ENCODE measurements at regions not wholly inside any gene's neighbourhood (a gene's known extent, or its start where the extent isn't known, plus 50 kb on each side); places are given as distances from the start of the nearest gene placed in this dataset.

GRCh38 chr4:133887723-133888122, 313.9 kb downstream of the PABPC4L start:
- no peak overlapping the region for H3K27ac ChIP-seq
- TF ChIP-seq CTCF (conservative IDR thresholded peaks at IDR 0.05) (no peak), ZFX (IDR thresholded peaks at IDR 0.05) (no peak)

- no peak for TF ChIP-seq CTCF (conservative IDR thresholded peaks at IDR 0.05)
- H3K27ac ChIP-seq: no peak overlapping the region
Measured at GRCh38 chr4:133869486-133869885, 332.1 kb downstream of the PABPC4L start.

GRCh38 chr4:133868856-133869255, 332.7 kb downstream of the PABPC4L start:
- no peak overlapping the region for H3K27ac ChIP-seq
- TF ChIP-seq ZFX (IDR thresholded peaks at IDR 0.05) (no peak), CTCF (conservative IDR thresholded peaks at IDR 0.05) (no peak)

- TF ChIP-seq ZFX (IDR thresholded peaks at IDR 0.05) (no peak), CTCF (conservative IDR thresholded peaks at IDR 0.05) (no peak)
Measured at GRCh38 chr4:133866328-133866699, 335.3 kb downstream of the PABPC4L start.

GRCh38 chr4:133865612-133866327, 335.8 kb downstream of the PABPC4L start:
- TF ChIP-seq CTCF (conservative IDR thresholded peaks at IDR 0.05) (no peak), ZFX (IDR thresholded peaks at IDR 0.05) (no peak)
- H3K27ac ChIP-seq: no peak overlapping the region

More at GRCh38 chr4:133866328-133866699, 335.3 kb downstream of the PABPC4L start:
- no peak overlapping the region for H3K27ac ChIP-seq

- TF ChIP-seq CTCF (conservative IDR thresholded peaks at IDR 0.05) (no peak), ZFX (IDR thresholded peaks at IDR 0.05) (no peak)
- H3K27ac ChIP-seq: no peak overlapping the region
Measured at GRCh38 chr4:133863153-133863552, 338.4 kb downstream of the PABPC4L start.

- H3K27ac ChIP-seq: no peak overlapping the region
- TF ChIP-seq CTCF (conservative IDR thresholded peaks at IDR 0.05) (no peak), ZFX (IDR thresholded peaks at IDR 0.05) (no peak)
Measured at GRCh38 chr4:133856731-133857355, 344.7 kb downstream of the PABPC4L start.
